ENCODE measurements at regions not wholly inside any gene's neighbourhood (a gene's known extent, or its start where the extent isn't known, plus 50 kb on each side); places are given as distances from the start of the nearest gene placed in this dataset.

- Histone ChIP-seq H3K4me1 (ENCODE audit: insufficient read depth, low read length, poor library complexity, severe bottlenecking) (no peaks in the 10 kb centered on the region), H3K36me3 (ENCODE audit: insufficient read depth, low read length) (no peaks in the 10 kb centered on the region), H3K4me3 (ENCODE audit: low read depth, low read length, poor library complexity, severe bottlenecking) (no peak overlapping the region), H3K9me2 (ENCODE audit: insufficient read depth, low read length) (no peaks in the 10 kb centered on the region), H3K79me2 (ENCODE audit: insufficient read depth, low read depth, low read length) (no peaks in the 10 kb centered on the region), H2AFZ (ENCODE audit: low read length) (no peak overlapping the region), H3K4me2 (ENCODE audit: low read length) (no peak overlapping the region), H3K9me3 (ENCODE audit: low read length) (no peaks in the 10 kb centered on the region), H4K20me1 (ENCODE audit: insufficient read depth, low read length) (no peaks in the 10 kb centered on the region), H3K27ac (ENCODE audit: low read depth, low read length, poor library complexity, severe bottlenecking) (no peak overlapping the region)
- DNase-seq (ENCODE audit: low spot score) = no peak
- BruUV-seq (replicated peaks) = no TSS peak
- POLR2A ChIA-PET = no interaction called here
- intact Hi-C loops (cut with micrococcal nuclease; ENCODE audit: unreplicated experiment) = no loop called here
- no peak for TF ChIP-seq CTCF (conservative IDR thresholded peaks at IDR 0.05; ENCODE audit: low read length)
- no peak for TF ChIP-seq EZH2phosphoT487 (IDR thresholded peaks at IDR 0.05; ENCODE audit: borderline replicate concordance, low read depth, low read length)
- CTCF ChIA-PET (ENCODE audit: unreplicated experiment) = no interaction called here
Observed at GRCh38 chr5:89156226-89156625, 273.2 kb upstream of the MEF2C start.

GRCh38 chr5:89147031-89147430, 264.0 kb upstream of the MEF2C start:
- Histone ChIP-seq H3K79me2 (ENCODE audit: insufficient read depth, low read depth, low read length) (no peaks in the 10 kb centered on the region), H3K9me3 (ENCODE audit: low read length) (no peaks in the 10 kb centered on the region), H3K4me3 (ENCODE audit: low read depth, low read length, poor library complexity, severe bottlenecking) (no peak overlapping the region), H3K9me2 (ENCODE audit: insufficient read depth, low read length) (no peaks in the 10 kb centered on the region), H3K27ac (ENCODE audit: low read depth, low read length, poor library complexity, severe bottlenecking) (no peak overlapping the region), H3K4me2 (ENCODE audit: low read length) (no peak overlapping the region), H2AFZ (ENCODE audit: low read length) (no peak overlapping the region), H4K20me1 (ENCODE audit: insufficient read depth, low read length) (no peaks in the 10 kb centered on the region), H3K36me3 (ENCODE audit: insufficient read depth, low read length) (no peaks in the 10 kb centered on the region), H3K4me1 (ENCODE audit: insufficient read depth, low read length, poor library complexity, severe bottlenecking) (no peaks in the 10 kb centered on the region)
- TF ChIP-seq EZH2phosphoT487 (IDR thresholded peaks at IDR 0.05; ENCODE audit: borderline replicate concordance, low read depth, low read length) = no peak
- TF ChIP-seq CTCF (conservative IDR thresholded peaks at IDR 0.05; ENCODE audit: low read length) = no peak
- POLR2A ChIA-PET = no interaction called here
- no TSS peak for BruUV-seq (replicated peaks)
- intact Hi-C loops (cut with micrococcal nuclease; ENCODE audit: unreplicated experiment) = no loop called here
- CTCF ChIA-PET (ENCODE audit: unreplicated experiment) = no interaction called here
- no peak for DNase-seq (ENCODE audit: low spot score)

- H3K79me2 ChIP-seq (ENCODE audit: insufficient read depth, low read depth, low read length) = no peaks in the 10 kb centered on the region
- POLR2A ChIA-PET = interaction anchor here (0.6 kb wide), 1 partner anchor 1150 kb away, joined by 3 read pairs; no protein-coding TSS in a partner anchor
- CTCF ChIA-PET (ENCODE audit: unreplicated experiment) = no interaction called here
Observed at GRCh38 chr5:89137148-89137547, 254.2 kb upstream of the MEF2C start.

More at GRCh38 chr5:89137148-89137547, 254.2 kb upstream of the MEF2C start:
- Histone ChIP-seq H3K4me3 (ENCODE audit: low read depth, low read length, poor library complexity, severe bottlenecking) (no peak overlapping the region), H3K9me2 (ENCODE audit: insufficient read depth, low read length) (no peaks in the 10 kb centered on the region), H4K20me1 (ENCODE audit: insufficient read depth, low read length) (no peaks in the 10 kb centered on the region), H3K36me3 (ENCODE audit: insufficient read depth, low read length) (no peaks in the 10 kb centered on the region), H2AFZ (ENCODE audit: low read length) (no peak overlapping the region), H3K9me3 (ENCODE audit: low read length) (no peaks in the 10 kb centered on the region), H3K4me2 (ENCODE audit: low read length) (no peak overlapping the region), H3K27ac (ENCODE audit: low read depth, low read length, poor library complexity, severe bottlenecking) (no peak overlapping the region), H3K4me1 (ENCODE audit: insufficient read depth, low read length, poor library complexity, severe bottlenecking) (no peaks in the 10 kb centered on the region)
- BruUV-seq (replicated peaks) = no TSS peak
- no peak for TF ChIP-seq EZH2phosphoT487 (IDR thresholded peaks at IDR 0.05; ENCODE audit: borderline replicate concordance, low read depth, low read length)
- no peak for TF ChIP-seq CTCF (conservative IDR thresholded peaks at IDR 0.05; ENCODE audit: low read length)
- DNase-seq (ENCODE audit: low spot score) = no peak
- intact Hi-C loops (cut with micrococcal nuclease; ENCODE audit: unreplicated experiment) = no loop called here

Measured in OCI-LY7 (cell line).